Trophoblast cell (in vitro differentiated cells and primary cell): ENCODE measurements at regions not wholly inside any gene's neighbourhood (a gene's known extent, or its start where the extent isn't known, plus 50 kb on each side); places are given as distances from the start of the nearest gene placed in this dataset.

Experiments used
- DNase-seq, 2 donors: peaks; one replicate each; pipeline ENCODE4 v3.0.0-alpha.2; 2016
- H2AFZ ChIP-seq: 2 replicates; pipeline ENCODE4 v1.6.1; 2013; ENCODE audit warnings: low read length, moderate library complexity, mild to moderate bottlenecking; ENCODE audit not compliant: insufficient read depth, poor library complexity
- H2AK5ac ChIP-seq: 2 replicates; pipeline ENCODE4 v1.6.1; 2013; ENCODE audit warnings: mild to moderate bottlenecking, low read length
- H2BK120ac ChIP-seq: 2 replicates; pipeline ENCODE4 v1.6.1; 2013; ENCODE audit warnings: low read length, mild to moderate bottlenecking, moderate library complexity; ENCODE audit not compliant: insufficient read depth, poor library complexity
- H2BK12ac ChIP-seq: 2 replicates; pipeline ENCODE4 v1.6.1; 2013; ENCODE audit warnings: mild to moderate bottlenecking, low read length, moderate library complexity
- H2BK5ac ChIP-seq: 2 replicates; pipeline ENCODE4 v1.6.1; 2013; ENCODE audit warnings: low read length, low read depth, moderate library complexity, mild to moderate bottlenecking; ENCODE audit not compliant: poor library complexity
- H3K14ac ChIP-seq: 2 replicates; pipeline ENCODE4 v1.6.1; 2013; ENCODE audit warnings: mild to moderate bottlenecking, low read length
- H3K18ac ChIP-seq: 2 replicates; pipeline ENCODE4 v1.6.1; 2013; ENCODE audit warnings: mild to moderate bottlenecking, low read length
- H3K23ac ChIP-seq: 2 replicates; pipeline ENCODE4 v1.6.1; 2013; ENCODE audit warnings: low read length
- H3K27ac ChIP-seq: 2 replicates; pipeline ENCODE4 v1.5.1; 2013; ENCODE audit warnings: low read depth, mild to moderate bottlenecking, inconsistent platforms, low read length, moderate library complexity
- H3K27me3 ChIP-seq: 2 replicates; pipeline ENCODE4 v1.6.1; 2013; ENCODE audit warnings: inconsistent platforms, mild to moderate bottlenecking, low read length, moderate library complexity; ENCODE audit not compliant: insufficient read depth
- H3K36me3 ChIP-seq, 2 experiments: 1 replicate in 1 of 2; 2 replicates in 1 of 2; pipeline ENCODE4 v1.6.1; 2013; ENCODE audit warnings: low read length in 2 of 2, mild to moderate bottlenecking in 2 of 2, moderate library complexity in 1 of 2; ENCODE audit not compliant: insufficient read depth in 2 of 2, control insufficient read depth in 1 of 2
- H3K4ac ChIP-seq: 2 replicates; pipeline ENCODE4 v1.6.1; 2013; ENCODE audit warnings: low read depth, mild to moderate bottlenecking, low read length, moderate library complexity
- H3K4me1 ChIP-seq, 2 experiments: 1 replicate in 1 of 2; 2 replicates in 1 of 2; pipeline ENCODE4 v1.6.1; 2013; ENCODE audit warnings: low read length in 2 of 2, mild to moderate bottlenecking in 2 of 2, moderate library complexity in 1 of 2; ENCODE audit not compliant: insufficient read depth in 2 of 2, control insufficient read depth in 1 of 2
- H3K4me2 ChIP-seq: 2 replicates; pipeline ENCODE4 v1.6.1; 2013; ENCODE audit warnings: inconsistent platforms, mild to moderate bottlenecking, low read length, moderate library complexity
- H3K4me3 ChIP-seq: 2 replicates; pipeline ENCODE4 v1.5.1; 2013; ENCODE audit warnings: mild to moderate bottlenecking, low read depth, low read length, inconsistent platforms
- H3K79me1 ChIP-seq: one replicate; pipeline ENCODE4 v1.6.1; 2013; ENCODE audit warnings: low read length
- H3K79me2 ChIP-seq: 2 replicates; pipeline ENCODE4 v1.6.1; 2013; ENCODE audit warnings: low read length, mild to moderate bottlenecking; ENCODE audit not compliant: control insufficient read depth, insufficient read depth, poor library complexity
- H3K9ac ChIP-seq: 2 replicates; pipeline ENCODE4 v1.6.1; 2013; ENCODE audit warnings: mild to moderate bottlenecking, low read length
- H3K9me3 ChIP-seq: 2 replicates; pipeline ENCODE4 v1.6.1; 2013; ENCODE audit warnings: low read depth, mild to moderate bottlenecking, control low read depth, inconsistent platforms, low read length; ENCODE audit not compliant: insufficient read depth
- H4K12ac ChIP-seq: 2 replicates; pipeline ENCODE4 v1.6.1; 2013; ENCODE audit warnings: low read depth, mild to moderate bottlenecking, low read length, moderate library complexity
- H4K8ac ChIP-seq: 2 replicates; pipeline ENCODE4 v1.6.1; 2013; ENCODE audit warnings: low read depth, mild to moderate bottlenecking, low read length, moderate library complexity
- H4K91ac ChIP-seq: one replicate; pipeline ENCODE4 v1.6.1; 2013; ENCODE audit warnings: low read depth, mild to moderate bottlenecking, low read length, moderate library complexity
- WGBS: extraction: QIAGEN DNeasy Blood & Tissue Kit; methylation state at CpG from one replicate; pipeline ENCODE4 v1.1.7; 2013; ENCODE audit warnings: missing lambda C conversion rate; ENCODE audit not compliant: insufficient read length, insufficient coverage; ENCODE audit errors: extremely low coverage; 5-methylcytosine and 5-hydroxymethylcytosine counted together

DNA sequence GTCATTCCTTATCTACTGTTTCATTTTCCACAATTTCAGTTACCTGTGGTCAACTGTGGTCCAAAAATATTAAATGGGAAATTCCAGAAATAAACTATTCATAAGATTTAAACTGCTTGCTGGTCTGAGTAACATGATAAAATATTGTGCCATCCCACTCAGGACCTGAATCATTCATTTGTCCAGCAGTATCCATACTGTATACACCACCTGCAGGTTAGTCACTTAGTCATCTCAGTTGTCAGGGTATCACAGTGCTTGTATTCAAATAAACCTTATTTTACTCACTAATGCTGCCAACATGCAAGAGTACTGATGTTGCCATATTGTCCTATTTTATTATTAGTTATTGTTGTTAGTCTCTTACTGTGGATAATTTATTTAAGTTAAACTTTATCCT lies 139.7 kb downstream of the FBXO4 start:
- Histone ChIP-seq H4K12ac (no peak overlapping the region), H3K4me2 (no peak overlapping the region), H2AFZ (no peak overlapping the region), H4K8ac (no peak overlapping the region), H2AK5ac (no peak overlapping the region), H3K4me3 (no peak overlapping the region), H4K91ac (no peak overlapping the region), H3K9me3 (no peaks in the 10 kb centered on the region), H2BK120ac (no peak overlapping the region), H3K18ac (no peak overlapping the region), H3K79me1 (no peaks in the 10 kb centered on the region), H3K79me2 (no peaks in the 10 kb centered on the region), H3K36me3 (no peaks in the 10 kb centered on the region), H3K27me3 (no peaks in the 10 kb centered on the region), H2BK12ac (no peak overlapping the region), H2BK5ac (no peak overlapping the region), H3K4me1 (no peaks in the 10 kb centered on the region), H3K14ac (no peak overlapping the region), H3K9ac (no peak overlapping the region), H3K27ac (no peak overlapping the region), H3K23ac (no peak overlapping the region), H3K4ac (no peak overlapping the region)
- no peak for DNase-seq

DNA sequence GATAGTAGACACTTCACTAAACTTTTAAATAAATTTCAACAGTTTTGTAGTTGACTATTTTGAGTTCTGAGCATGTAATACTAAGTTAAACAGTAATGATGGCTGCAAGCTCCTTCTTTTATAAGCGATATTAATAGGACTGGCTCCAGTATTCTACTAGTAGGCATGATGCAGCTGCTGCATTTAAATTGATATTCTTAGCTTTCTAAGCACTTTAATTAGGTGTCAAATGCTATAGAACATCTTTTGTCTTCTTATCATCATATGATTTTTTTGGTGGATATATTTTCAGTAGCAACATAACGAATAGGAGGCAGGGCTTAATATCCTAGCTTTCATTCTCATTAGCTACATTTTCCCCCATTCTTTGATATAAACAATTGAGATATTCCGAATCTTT lies 141.1 kb downstream of the FBXO4 start:
- no CpG with 5 or more reads among the region's 3 CpGs for WGBS
- H3K79me1 ChIP-seq, result no peaks in the 10 kb centered on the region

GRCh38 chr5:42074353-42074752 lies 149.3 kb downstream of the FBXO4 start:
- no CpG with 5 or more reads among the region's 1 CpG for WGBS

More for the DNA sequence above, 141.1 kb downstream of the FBXO4 start:
- H3K4ac ChIP-seq, result no peak overlapping the region
- H3K4me1 ChIP-seq, result no peaks in the 10 kb centered on the region
- H2BK12ac ChIP-seq, result no peak overlapping the region
- H2BK5ac ChIP-seq, result no peak overlapping the region
- H3K14ac ChIP-seq, result no peak overlapping the region
- H3K9ac ChIP-seq, result no peak overlapping the region
- H4K12ac ChIP-seq, result no peak overlapping the region
- no peak overlapping the region for H3K4me2 ChIP-seq
- no peak overlapping the region for H4K91ac ChIP-seq
- H4K8ac ChIP-seq, result no peak overlapping the region
- no peak overlapping the region for H2AFZ ChIP-seq
- H3K27me3 ChIP-seq, result no peaks in the 10 kb centered on the region
- H3K36me3 ChIP-seq, result no peaks in the 10 kb centered on the region
- H2AK5ac ChIP-seq, result no peak overlapping the region
- no peak overlapping the region for H3K23ac ChIP-seq
- H3K9me3 ChIP-seq, result no peaks in the 10 kb centered on the region
- DNase-seq, result no peak
- H2BK120ac ChIP-seq, result no peak overlapping the region
- H3K79me2 ChIP-seq, result no peaks in the 10 kb centered on the region
- no peak overlapping the region for H3K27ac ChIP-seq
- no peak overlapping the region for H3K18ac ChIP-seq
- H3K4me3 ChIP-seq, result no peak overlapping the region

DNA sequence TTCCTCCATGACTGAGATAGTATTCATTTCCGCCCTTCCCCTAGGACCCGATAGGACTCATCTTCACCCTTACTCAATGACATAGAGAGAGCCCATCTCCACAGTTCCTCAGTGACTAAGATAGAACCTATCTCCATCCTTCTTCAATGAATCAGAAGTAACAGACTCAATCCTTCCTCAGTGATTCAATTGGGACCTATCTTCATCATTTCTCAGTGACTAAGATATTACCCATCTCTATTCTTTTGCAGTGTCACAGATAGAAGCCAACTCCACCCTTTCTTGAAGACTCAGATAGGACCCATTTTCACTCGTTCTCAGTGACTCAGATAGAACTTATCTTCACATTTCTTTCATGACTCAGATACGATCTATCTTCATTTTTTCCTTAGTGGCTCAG lies 164.6 kb downstream of the FBXO4 start:
- Histone ChIP-seq H3K9me3 (no peaks in the 10 kb centered on the region), H4K12ac (no peak overlapping the region), H3K4me2 (no peak overlapping the region), H2BK5ac (no peak overlapping the region), H3K4me3 (no peak overlapping the region), H2AK5ac (no peak overlapping the region), H2BK12ac (no peak overlapping the region), H3K4ac (no peak overlapping the region), H3K14ac (no peak overlapping the region), H4K8ac (no peak overlapping the region), H4K91ac (no peak overlapping the region), H2BK120ac (no peak overlapping the region), H3K79me1 (no peaks in the 10 kb centered on the region), H3K27ac (no peak overlapping the region), H3K4me1 (no peaks in the 10 kb centered on the region), H3K9ac (no peak overlapping the region), H3K79me2 (no peaks in the 10 kb centered on the region), H2AFZ (no peak overlapping the region), H3K36me3 (no peaks in the 10 kb centered on the region), H3K23ac (no peak overlapping the region), H3K18ac (no peak overlapping the region), H3K27me3 (no peaks in the 10 kb centered on the region)
- peak in 1 of 2 donors; percentile 25 for DNase-seq
- WGBS, result no CpG with 5 or more reads among the region's 4 CpGs

More at GRCh38 chr5:42074353-42074752, 149.3 kb downstream of the FBXO4 start:
- no peak overlapping the region for H3K4me2 ChIP-seq
- H4K12ac ChIP-seq, result no peak overlapping the region
- no peak overlapping the region for H3K14ac ChIP-seq
- H4K91ac ChIP-seq, result no peak overlapping the region
- H3K79me1 ChIP-seq, result no peaks in the 10 kb centered on the region
- H3K27me3 ChIP-seq, result no peaks in the 10 kb centered on the region
- no peak overlapping the region for H3K9ac ChIP-seq
- no peak overlapping the region for H3K23ac ChIP-seq
- H3K36me3 ChIP-seq, result no peaks in the 10 kb centered on the region
- no peak overlapping the region for H3K4me3 ChIP-seq
- H3K79me2 ChIP-seq, result no peaks in the 10 kb centered on the region
- H3K4ac ChIP-seq, result no peak overlapping the region
- no peak overlapping the region for H2BK12ac ChIP-seq
- no peaks in the 10 kb centered on the region for H3K4me1 ChIP-seq
- H2AK5ac ChIP-seq, result no peak overlapping the region
- no peak for DNase-seq
- no peak overlapping the region for H2BK120ac ChIP-seq
- H2BK5ac ChIP-seq, result no peak overlapping the region
- H3K9me3 ChIP-seq, result peaks cover 6% of the 10 kb centered on the region
- no peak overlapping the region for H3K27ac ChIP-seq
- no peak overlapping the region for H4K8ac ChIP-seq
- H3K18ac ChIP-seq, result no peak overlapping the region
- H2AFZ ChIP-seq, result no peak overlapping the region

GRCh38 chr5:42090162-42090561 lies 165.1 kb downstream of the FBXO4 start:
- Histone ChIP-seq H3K4me2 (no peak overlapping the region), H3K14ac (no peak overlapping the region), H4K12ac (no peak overlapping the region), H3K27me3 (no peaks in the 10 kb centered on the region), H2BK5ac (no peak overlapping the region), H3K79me2 (no peaks in the 10 kb centered on the region), H3K79me1 (no peaks in the 10 kb centered on the region), H3K4me1 (no peaks in the 10 kb centered on the region), H3K27ac (no peak overlapping the region), H3K23ac (no peak overlapping the region), H4K91ac (no peak overlapping the region), H4K8ac (no peak overlapping the region), H3K36me3 (no peaks in the 10 kb centered on the region), H2BK120ac (no peak overlapping the region), H3K9ac (no peak overlapping the region), H3K18ac (no peak overlapping the region), H3K9me3 (no peaks in the 10 kb centered on the region), H3K4me3 (no peak overlapping the region), H2BK12ac (no peak overlapping the region), H2AFZ (no peak overlapping the region), H2AK5ac (no peak overlapping the region), H3K4ac (no peak overlapping the region)
- peak in 1 of 2 donors; percentile 37 for DNase-seq
